ENCODE measurements at regions not wholly inside any gene's neighbourhood (a gene's known extent, or its start where the extent isn't known, plus 50 kb on each side); places are given as distances from the start of the nearest gene placed in this dataset.
"Not testable (repeated sequence)": the region's sequence is repeated elsewhere in the genome, so short reads cannot be mapped to it uniquely, and the experiment has no call there.

DNA sequence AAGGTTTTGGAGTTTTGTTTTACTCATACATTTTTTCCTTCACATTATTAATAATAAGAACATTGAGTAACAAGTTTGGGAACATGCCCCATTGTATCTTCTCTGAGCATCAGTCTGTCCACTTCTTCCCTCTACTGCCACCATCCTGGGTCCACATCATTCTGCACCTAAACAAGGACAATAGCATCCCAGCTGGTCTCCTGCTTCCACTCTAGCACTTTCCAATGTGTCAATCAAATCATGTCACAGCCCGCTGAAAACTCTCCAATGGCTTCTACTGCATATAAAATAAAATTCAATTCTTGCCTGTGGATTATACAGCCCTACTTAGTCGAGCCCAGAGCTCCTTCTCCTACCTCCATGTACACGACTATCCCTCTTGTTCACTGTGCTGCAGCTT lies 66.8 kb upstream of the RBPJ start:
- Histone ChIP-seq H3K79me1 (ENCODE audit: low read depth, low read length) (no peaks in the 10 kb centered on the region), H3K4me1 (ENCODE audit: control insufficient read depth in 2 of 2, insufficient read depth in 1 of 2, low read depth in 1 of 2, low read length in 2 of 2) (peaks cover 0 to 3% of the 10 kb centered on the region in 2 donors), H3K4me3 (ENCODE audit: low read length in 2 of 2) (no peak overlapping the region), H3K27ac (replicated peaks; ENCODE audit: low read length) (no peak overlapping the region), H3K9me3 (replicated peaks in 1 of 2; ENCODE audit: control insufficient read depth in 2 of 2, insufficient read depth in 1 of 2, low read depth in 1 of 2, low read length in 2 of 2) (peaks cover 0 to 2% of the 10 kb centered on the region in 2 donors), H2AFZ (ENCODE audit: low read length) (no peak overlapping the region), H2BK5ac (ENCODE audit: low read length) (no peak overlapping the region), H2BK12ac (ENCODE audit: low read length) (no peak overlapping the region), H3K27me3 (ENCODE audit: control insufficient read depth in 3 of 3, insufficient read depth in 3 of 3, low read depth in 1 of 3, low read length in 3 of 3) (no peaks in the 10 kb centered on the region), H2AK5ac (ENCODE audit: low read depth, low read length) (no peak overlapping the region), H3K4ac (ENCODE audit: low read length) (no peak overlapping the region), H3K36me3 (replicated peaks in 1 of 2; ENCODE audit: control insufficient read depth in 2 of 2, insufficient read depth in 2 of 2, low read length in 2 of 2) (no peaks in the 10 kb centered on the region), H3K23ac (ENCODE audit: low read depth, low read length, poor library complexity) (no peak overlapping the region), H3K18ac (ENCODE audit: low read length) (no peak overlapping the region), H3K4me2 (ENCODE audit: insufficient read depth, low read length, poor library complexity, severe bottlenecking) (no peak overlapping the region), H2BK15ac (ENCODE audit: low read length) (no peak overlapping the region), H4K8ac (ENCODE audit: low read depth, low read length) (no peak overlapping the region), H3K14ac (ENCODE audit: low read length) (no peak overlapping the region), H3K9ac (ENCODE audit: low read depth, low read length, poor library complexity) (no peak overlapping the region), H2BK120ac (ENCODE audit: low read depth, low read length) (no peak overlapping the region), H4K91ac (ENCODE audit: low read depth, low read length, poor library complexity) (no peak overlapping the region)
- DNase-seq (ENCODE audit: low spot score) = no peak
- WGBS, 2 donors (ENCODE audit: extremely low coverage in 2 of 2, insufficient read length in 2 of 2, insufficient replicate concordance in 1 of 2) = no CpG with 5 or more reads among the region's 3 CpGs

- H3K4me2 ChIP-seq (ENCODE audit: insufficient read depth, low read length, poor library complexity, severe bottlenecking) = no peak overlapping the region
- no peak overlapping the region for H2AFZ ChIP-seq (ENCODE audit: low read length)
- no peaks in the 10 kb centered on the region for H3K27me3 ChIP-seq (ENCODE audit: control insufficient read depth in 3 of 3, insufficient read depth in 3 of 3, low read depth in 1 of 3, low read length in 3 of 3)
- no peak overlapping the region for H3K14ac ChIP-seq (ENCODE audit: low read length)
- H3K36me3 ChIP-seq (replicated peaks in 1 of 2; ENCODE audit: control insufficient read depth in 2 of 2, insufficient read depth in 2 of 2, low read length in 2 of 2) = no peaks in the 10 kb centered on the region
- no peak overlapping the region for H3K4ac ChIP-seq (ENCODE audit: low read length)
- no peak overlapping the region for H2BK12ac ChIP-seq (ENCODE audit: low read length)
- H2BK120ac ChIP-seq (ENCODE audit: low read depth, low read length) = no peak overlapping the region
- no CpG with 5 or more reads among the region's 1 CpG for whole genome bisulfite sequencing, 2 donors (ENCODE audit: extremely low coverage in 2 of 2, insufficient read length in 2 of 2, insufficient replicate concordance in 1 of 2)
- H4K91ac ChIP-seq (ENCODE audit: low read depth, low read length, poor library complexity) = no peak overlapping the region
- no peak for DNase-seq (ENCODE audit: low spot score)
- H3K4me1 ChIP-seq (ENCODE audit: control insufficient read depth in 2 of 2, insufficient read depth in 1 of 2, low read depth in 1 of 2, low read length in 2 of 2) = peaks cover 0 to 3% of the 10 kb centered on the region in 2 donors
- no peaks in the 10 kb centered on the region for H3K79me1 ChIP-seq (ENCODE audit: low read depth, low read length)
- H2AK5ac ChIP-seq (ENCODE audit: low read depth, low read length) = no peak overlapping the region
- no peak overlapping the region for H3K27ac ChIP-seq (replicated peaks; ENCODE audit: low read length)
- no peak overlapping the region for H3K4me3 ChIP-seq (ENCODE audit: low read length in 2 of 2)
- H3K9ac ChIP-seq (ENCODE audit: low read depth, low read length, poor library complexity) = no peak overlapping the region
- no peak overlapping the region for H3K23ac ChIP-seq (ENCODE audit: low read depth, low read length, poor library complexity)
- no peak overlapping the region for H4K8ac ChIP-seq (ENCODE audit: low read depth, low read length)
- H3K9me3 ChIP-seq (replicated peaks in 1 of 2; ENCODE audit: control insufficient read depth in 2 of 2, insufficient read depth in 1 of 2, low read depth in 1 of 2, low read length in 2 of 2) = peaks cover 0 to 2% of the 10 kb centered on the region in 2 donors
- H3K18ac ChIP-seq (ENCODE audit: low read length) = no peak overlapping the region
- no peak overlapping the region for H2BK5ac ChIP-seq (ENCODE audit: low read length)
- no peak overlapping the region for H2BK15ac ChIP-seq (ENCODE audit: low read length)
Measured at GRCh38 chr4:26255989-26256388, 64.8 kb upstream of the RBPJ start.

- not testable (repeated sequence) for H3K4me1 ChIP-seq (ENCODE audit: control insufficient read depth in 2 of 2, insufficient read depth in 1 of 2, low read depth in 1 of 2, low read length in 2 of 2)
Measured at GRCh38 chr4:26257444-26257843, 63.4 kb upstream of the RBPJ start.

GRCh38 chr4:26257850-26258249 lies 63.0 kb upstream of the RBPJ start:
- H3K79me1 ChIP-seq (ENCODE audit: low read depth, low read length) = no peaks in the 10 kb centered on the region
- H3K18ac ChIP-seq (ENCODE audit: low read length) = no peak overlapping the region
- H4K91ac ChIP-seq (ENCODE audit: low read depth, low read length, poor library complexity) = no peak overlapping the region
- no peak overlapping the region for H2BK12ac ChIP-seq (ENCODE audit: low read length)
- no peak overlapping the region for H3K23ac ChIP-seq (ENCODE audit: low read depth, low read length, poor library complexity)
- no peaks in the 10 kb centered on the region for H3K4me1 ChIP-seq (ENCODE audit: control insufficient read depth in 2 of 2, insufficient read depth in 1 of 2, low read depth in 1 of 2, low read length in 2 of 2)
- H2BK15ac ChIP-seq (ENCODE audit: low read length) = no peak overlapping the region
- H2AFZ ChIP-seq (ENCODE audit: low read length) = no peak overlapping the region
- no peak overlapping the region for H3K14ac ChIP-seq (ENCODE audit: low read length)
- DNase-seq (ENCODE audit: low spot score) = no peak
- no peak overlapping the region for H3K9ac ChIP-seq (ENCODE audit: low read depth, low read length, poor library complexity)
- no CpG with 5 or more reads among the region's 2 CpGs for WGBS, 2 donors (ENCODE audit: extremely low coverage in 2 of 2, insufficient read length in 2 of 2, insufficient replicate concordance in 1 of 2)
- H3K36me3 ChIP-seq (replicated peaks in 1 of 2; ENCODE audit: control insufficient read depth in 2 of 2, insufficient read depth in 2 of 2, low read length in 2 of 2) = no peaks in the 10 kb centered on the region
- no peak overlapping the region for H2AK5ac ChIP-seq (ENCODE audit: low read depth, low read length)
- H2BK5ac ChIP-seq (ENCODE audit: low read length) = no peak overlapping the region
- H4K8ac ChIP-seq (ENCODE audit: low read depth, low read length) = no peak overlapping the region
- H3K4ac ChIP-seq (ENCODE audit: low read length) = no peak overlapping the region
- H3K27me3 ChIP-seq (ENCODE audit: control insufficient read depth in 3 of 3, insufficient read depth in 3 of 3, low read depth in 1 of 3, low read length in 3 of 3) = no peaks in the 10 kb centered on the region
- no peak overlapping the region for H3K4me3 ChIP-seq (ENCODE audit: low read length in 2 of 2)
- no peak overlapping the region for H3K4me2 ChIP-seq (ENCODE audit: insufficient read depth, low read length, poor library complexity, severe bottlenecking)
- no peak overlapping the region for H3K27ac ChIP-seq (replicated peaks; ENCODE audit: low read length)
- peaks cover 0 to 2% of the 10 kb centered on the region in 2 donors for H3K9me3 ChIP-seq (replicated peaks in 1 of 2; ENCODE audit: control insufficient read depth in 2 of 2, insufficient read depth in 1 of 2, low read depth in 1 of 2, low read length in 2 of 2)
- no peak overlapping the region for H2BK120ac ChIP-seq (ENCODE audit: low read depth, low read length)

More at GRCh38 chr4:26257444-26257843, 63.4 kb upstream of the RBPJ start:
- H3K14ac ChIP-seq (ENCODE audit: low read length); H3K36me3 ChIP-seq (replicated peaks in 1 of 2; ENCODE audit: control insufficient read depth in 2 of 2, insufficient read depth in 2 of 2, low read length in 2 of 2); H2AFZ ChIP-seq (ENCODE audit: low read length); H3K27ac ChIP-seq (replicated peaks; ENCODE audit: low read length); H4K91ac ChIP-seq (ENCODE audit: low read depth, low read length, poor library complexity); H3K9ac ChIP-seq (ENCODE audit: low read depth, low read length, poor library complexity); H3K27me3 ChIP-seq (ENCODE audit: control insufficient read depth in 3 of 3, insufficient read depth in 3 of 3, low read depth in 1 of 3, low read length in 3 of 3); H3K4me3 ChIP-seq (ENCODE audit: low read length in 2 of 2); DNase-seq (ENCODE audit: low spot score); H3K4me2 ChIP-seq (ENCODE audit: insufficient read depth, low read length, poor library complexity, severe bottlenecking); H4K8ac ChIP-seq (ENCODE audit: low read depth, low read length); H2BK5ac ChIP-seq (ENCODE audit: low read length); H2BK15ac ChIP-seq (ENCODE audit: low read length); H2BK12ac ChIP-seq (ENCODE audit: low read length); H3K18ac ChIP-seq (ENCODE audit: low read length); H3K4ac ChIP-seq (ENCODE audit: low read length); H3K23ac ChIP-seq (ENCODE audit: low read depth, low read length, poor library complexity); H3K79me1 ChIP-seq (ENCODE audit: low read depth, low read length); H3K9me3 ChIP-seq (replicated peaks in 1 of 2; ENCODE audit: control insufficient read depth in 2 of 2, insufficient read depth in 1 of 2, low read depth in 1 of 2, low read length in 2 of 2); H2AK5ac ChIP-seq (ENCODE audit: low read depth, low read length); H2BK120ac ChIP-seq (ENCODE audit: low read depth, low read length): not testable (repeated sequence)
- no CpG with 5 or more reads among the region's 2 CpGs for WGBS, 2 donors (ENCODE audit: extremely low coverage in 2 of 2, insufficient read length in 2 of 2, insufficient replicate concordance in 1 of 2)

All from neuronal stem cell (in vitro differentiated cells).